Omental fat pad (tissue), 3 donors: ENCODE measurements at regions not wholly inside any gene's neighbourhood (a gene's known extent, or its start where the extent isn't known, plus 50 kb on each side); places are given as distances from the start of the nearest gene placed in this dataset.

ENCODE experiments used
- ATAC-seq: fragments of 150-250 bp; one replicate; pipeline ENCODE4 v1.9.1; 2016; ENCODE audit warnings: mild to moderate bottlenecking, moderate library complexity; ENCODE audit not compliant: low FRiP score
- DNase-seq: peaks from one replicate; pipeline ENCODE4 v3.0.0-alpha.2; 2019; ENCODE audit warnings: low spot score
- TF ChIP-seq, protein P1 (sequence below), 3 donors: fragments of 450-650 bp; IDR thresholded peaks; one replicate each; pipeline ENCODE4 v1.5.1; 2016 to 2017; ENCODE audit warnings: antibody characterized with exemption in 3 of 3, mild to moderate bottlenecking in 3 of 3, moderate library complexity in 2 of 3

- TF ChIP-seq, protein P1, sequence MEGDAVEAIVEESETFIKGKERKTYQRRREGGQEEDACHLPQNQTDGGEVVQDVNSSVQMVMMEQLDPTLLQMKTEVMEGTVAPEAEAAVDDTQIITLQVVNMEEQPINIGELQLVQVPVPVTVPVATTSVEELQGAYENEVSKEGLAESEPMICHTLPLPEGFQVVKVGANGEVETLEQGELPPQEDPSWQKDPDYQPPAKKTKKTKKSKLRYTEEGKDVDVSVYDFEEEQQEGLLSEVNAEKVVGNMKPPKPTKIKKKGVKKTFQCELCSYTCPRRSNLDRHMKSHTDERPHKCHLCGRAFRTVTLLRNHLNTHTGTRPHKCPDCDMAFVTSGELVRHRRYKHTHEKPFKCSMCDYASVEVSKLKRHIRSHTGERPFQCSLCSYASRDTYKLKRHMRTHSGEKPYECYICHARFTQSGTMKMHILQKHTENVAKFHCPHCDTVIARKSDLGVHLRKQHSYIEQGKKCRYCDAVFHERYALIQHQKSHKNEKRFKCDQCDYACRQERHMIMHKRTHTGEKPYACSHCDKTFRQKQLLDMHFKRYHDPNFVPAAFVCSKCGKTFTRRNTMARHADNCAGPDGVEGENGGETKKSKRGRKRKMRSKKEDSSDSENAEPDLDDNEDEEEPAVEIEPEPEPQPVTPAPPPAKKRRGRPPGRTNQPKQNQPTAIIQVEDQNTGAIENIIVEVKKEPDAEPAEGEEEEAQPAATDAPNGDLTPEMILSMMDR (IDR thresholded peaks at IDR 0.05), result no peak
- no peak for DNase-seq
- ATAC-seq, result no peak
These were observed 76.4 kb upstream of the DAB1 start for GRCh38 chr1:57500136-57500830.

GRCh38 chr1:57494530-57495079 is 70.7 kb upstream of the DAB1 start:
- no peak for ATAC-seq
- no peak for DNase-seq
- TF ChIP-seq, protein P1 (IDR thresholded peaks at IDR 0.05), result no peak

DNA sequence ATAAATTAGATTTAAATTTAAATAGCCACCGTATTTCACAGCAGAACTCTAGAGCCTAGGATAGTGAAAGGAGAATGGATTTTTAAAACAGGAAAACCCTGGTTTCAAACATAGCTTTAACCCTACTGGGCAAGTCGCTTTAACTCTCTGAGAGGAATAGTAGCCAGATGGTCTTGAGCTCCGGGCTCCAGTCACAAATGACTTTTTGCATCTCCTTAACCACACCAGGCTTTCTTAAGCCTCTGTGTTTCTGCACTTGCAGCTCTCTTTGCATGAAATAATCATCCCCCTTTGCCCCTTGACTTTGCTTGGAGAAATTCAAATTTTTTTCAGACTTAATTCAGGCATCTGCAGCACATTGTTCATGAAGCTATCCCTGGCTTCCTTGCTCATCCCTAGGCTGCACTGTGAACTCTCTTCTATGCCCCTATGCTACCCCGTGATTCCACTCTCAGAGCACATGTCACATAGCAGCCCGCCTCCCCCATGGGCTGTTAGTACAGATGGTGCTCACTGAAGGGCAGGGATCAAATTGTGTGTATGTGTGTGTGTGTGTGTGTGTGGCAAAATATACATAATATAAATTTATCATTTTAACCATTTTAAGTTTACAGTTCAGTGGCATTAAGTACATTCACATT is 68.8 kb upstream of the DAB1 start:
- TF ChIP-seq, protein P1 (IDR thresholded peaks at IDR 0.05), result no peak
- ATAC-seq, result no peak

GRCh38 chr1:57489358-57490036 is 65.6 kb upstream of the DAB1 start:
- DNase-seq (no peak), ATAC-seq (peak; percentile 26)
- TF ChIP-seq, protein P1 (IDR thresholded peaks at IDR 0.05), result no peak

More for the DNA sequence above, 68.8 kb upstream of the DAB1 start:
- DNase-seq, result no peak

- TF ChIP-seq, protein P1 (IDR thresholded peaks at IDR 0.05), result no peak
- no peak for DNase-seq
- ATAC-seq, result no peak
These were observed 61.8 kb upstream of the DAB1 start for GRCh38 chr1:57485643-57486042.

DNA sequence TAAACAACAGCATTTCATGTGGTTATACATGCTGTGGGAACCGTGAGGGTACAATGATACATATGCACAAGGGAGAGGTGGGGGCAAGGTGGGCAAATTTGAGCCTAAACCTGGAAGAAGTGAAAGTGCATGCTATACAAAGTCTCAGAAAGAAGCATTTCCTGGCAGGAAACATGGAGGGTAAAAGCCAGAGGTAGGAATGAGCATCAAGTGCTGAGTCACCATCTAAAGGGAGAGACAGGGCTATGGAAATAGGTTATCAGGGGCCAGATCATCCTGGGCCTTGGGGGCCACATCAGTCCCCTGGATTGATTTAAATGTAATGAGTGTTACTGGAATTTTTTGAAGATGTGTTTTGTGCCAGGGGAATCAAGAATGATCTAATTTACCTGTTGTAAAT is 60.1 kb upstream of the DAB1 start:
- DNase-seq (no peak), ATAC-seq (no peak)

More for the DNA sequence above, 60.1 kb upstream of the DAB1 start:
- TF ChIP-seq, protein P1 (IDR thresholded peaks at IDR 0.05), result no peak
